NCI-H1436 (cell line): ENCODE measurements at regions not wholly inside any gene's neighbourhood (a gene's known extent, or its start where the extent isn't known, plus 50 kb on each side); places are given as distances from the start of the nearest gene placed in this dataset.

Source experiments
- DNase-seq: peaks from one replicate; lab custom pipeline; 2025; lab: John Stamatoyannopoulos, UW

- DNase-seq = no peak
These were observed 645.1 kb downstream of the ADGRL2 start for GRCh38 chr1:82445827-82446226.

DNA sequence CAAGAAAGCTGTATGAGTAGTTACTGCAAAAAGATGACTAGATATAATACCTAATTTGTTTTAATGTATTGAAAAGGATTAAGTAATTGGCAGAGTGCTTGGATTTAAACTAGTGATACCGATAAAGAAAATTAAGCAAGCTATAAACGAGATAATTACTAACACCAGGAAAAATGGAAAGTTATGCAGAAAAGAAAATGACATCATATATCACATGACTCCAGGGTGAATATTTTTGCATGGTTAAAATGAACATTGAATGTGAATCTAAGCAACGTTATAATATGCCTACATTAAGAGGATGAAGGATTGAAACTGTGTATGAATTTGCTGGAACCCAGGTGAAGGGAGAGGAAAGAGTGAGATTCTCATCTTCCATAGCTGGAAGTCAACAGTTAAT, 644.4 kb downstream of the ADGRL2 start:
- DNase-seq = no peak

DNA sequence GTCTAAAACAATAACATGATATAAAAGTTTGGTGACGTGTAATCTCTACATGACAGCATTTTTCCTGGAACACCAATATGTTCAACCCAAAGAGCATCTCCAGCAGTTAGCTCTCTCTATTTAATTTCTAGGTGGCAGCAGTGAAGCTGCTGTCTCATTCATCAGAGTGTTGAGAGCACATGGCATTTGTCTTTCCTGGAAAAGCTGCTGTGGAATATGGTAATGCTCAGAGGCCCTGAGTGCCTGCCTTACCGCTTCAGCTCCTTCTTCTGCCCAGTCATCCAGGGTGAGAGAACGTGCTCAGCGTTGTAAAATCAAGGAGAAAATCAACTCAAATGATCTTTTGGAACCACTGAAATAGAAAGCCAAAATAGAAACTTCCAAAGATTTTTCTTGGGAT, 640.7 kb downstream of the ADGRL2 start:
- DNase-seq = no peak

- DNase-seq = no peak
These were observed 622.6 kb downstream of the ADGRL2 start for GRCh38 chr1:82423174-82423815.

- no peak for DNase-seq
These were observed 621.0 kb downstream of the ADGRL2 start for GRCh38 chr1:82421782-82422181.

DNA sequence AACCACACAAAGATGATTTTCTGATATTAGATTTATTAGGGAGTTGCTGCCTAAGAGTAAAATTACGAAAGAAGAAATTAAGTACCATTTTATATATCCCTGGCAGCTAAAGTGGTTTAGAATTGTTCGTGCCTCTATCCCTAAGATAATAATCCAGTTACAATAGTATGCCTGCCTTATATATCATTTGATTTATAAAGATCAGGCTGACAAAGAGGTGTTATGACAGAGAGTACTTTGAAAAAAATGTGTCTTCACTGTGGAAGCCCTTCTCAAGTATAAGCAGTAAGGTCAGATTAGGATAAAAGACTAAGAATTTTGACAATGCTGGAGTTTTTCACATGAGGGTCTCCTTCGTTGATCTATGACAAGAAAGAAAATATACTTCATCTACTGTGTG, 619.9 kb downstream of the ADGRL2 start:
- DNase-seq = no peak

- no peak for DNase-seq
These were observed 610.9 kb downstream of the ADGRL2 start for GRCh38 chr1:82411605-82412004.

DNA sequence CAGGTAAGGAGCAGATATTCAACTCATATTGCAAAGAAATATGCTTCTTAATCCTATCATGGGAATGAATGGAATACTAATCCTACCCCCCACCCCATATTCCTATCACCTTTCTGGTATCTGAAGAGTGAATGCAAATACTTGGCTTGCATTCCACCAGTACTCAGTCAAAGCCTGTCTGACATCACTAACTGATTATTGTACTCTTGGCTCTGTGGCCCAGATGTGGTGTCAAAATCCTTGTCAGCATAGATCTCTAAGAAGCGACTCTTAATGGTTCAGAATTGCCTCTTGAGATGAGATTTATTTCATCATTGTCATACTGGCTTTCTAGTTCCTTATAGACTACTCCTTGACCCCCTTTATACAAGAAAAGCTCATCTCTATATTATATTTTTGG, 604.6 kb downstream of the ADGRL2 start:
- no peak for DNase-seq

- no peak for DNase-seq
These were observed 600.4 kb downstream of the ADGRL2 start for GRCh38 chr1:82401116-82401515.

DNA sequence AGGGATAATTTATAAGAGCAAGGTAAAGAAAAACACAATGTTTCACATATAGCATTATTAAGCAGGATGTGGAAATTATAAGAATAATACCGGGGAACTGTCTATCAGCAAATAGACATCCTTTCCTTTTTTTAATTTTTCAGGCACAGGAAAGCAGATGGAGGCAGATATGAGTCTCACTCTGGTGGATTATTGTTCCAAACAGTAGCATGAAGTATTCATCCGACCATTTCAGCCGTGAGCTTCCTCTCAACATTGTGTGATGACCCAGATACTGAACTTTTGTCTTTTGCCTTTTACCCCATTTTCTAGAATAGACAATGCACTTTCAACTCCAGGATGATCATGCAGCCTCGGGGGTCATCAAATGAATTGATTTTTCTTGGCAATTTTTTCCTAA, 599.8 kb downstream of the ADGRL2 start:
- DNase-seq = no peak

DNA sequence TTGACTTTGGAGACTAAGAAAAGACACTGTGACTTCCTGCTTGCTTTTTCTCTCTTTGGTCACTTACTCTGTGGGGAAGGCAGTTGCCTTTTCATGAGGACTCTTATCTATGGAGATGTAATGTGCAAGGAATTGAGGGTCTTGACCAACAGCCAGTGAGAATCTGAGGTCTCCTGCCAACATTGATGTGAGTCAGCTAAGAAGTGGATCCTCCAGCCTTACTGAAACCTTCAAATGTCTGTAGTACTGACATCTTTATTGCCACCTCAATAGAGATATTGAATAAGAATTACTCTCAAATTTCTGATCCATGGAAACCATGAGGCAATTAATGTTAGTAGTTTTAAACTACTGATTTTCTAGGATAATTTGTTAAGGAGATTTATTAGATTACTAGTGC, 598.4 kb downstream of the ADGRL2 start:
- DNase-seq = no peak

- no peak for DNase-seq
These were observed 597.6 kb downstream of the ADGRL2 start for GRCh38 chr1:82398357-82398756.

GRCh38 chr1:82395440-82395839, 594.7 kb downstream of the ADGRL2 start:
- DNase-seq = no peak

- DNase-seq = no peak
These were observed 592.2 kb downstream of the ADGRL2 start for GRCh38 chr1:82392946-82393345.

GRCh38 chr1:82392513-82392912, 591.8 kb downstream of the ADGRL2 start:
- DNase-seq = no peak

DNA sequence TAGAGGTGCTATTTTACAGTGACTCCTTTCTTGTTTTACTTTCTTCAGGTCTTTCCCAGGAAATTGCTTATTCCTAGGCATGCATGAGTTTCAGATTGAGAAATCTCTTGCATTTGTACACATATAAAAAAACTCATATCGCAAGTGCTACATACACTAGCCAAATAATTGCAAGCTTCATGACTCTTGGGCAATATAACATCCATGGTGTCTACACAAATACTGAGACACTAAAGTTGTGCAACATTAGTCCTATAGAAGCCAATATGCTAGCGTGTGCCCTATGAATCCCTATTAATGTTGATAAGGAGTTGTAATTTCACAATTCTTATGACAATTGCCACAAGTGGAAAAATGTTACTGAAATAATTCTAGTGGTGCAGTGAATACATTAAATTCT, 591.0 kb downstream of the ADGRL2 start:
- DNase-seq = no peak

DNA sequence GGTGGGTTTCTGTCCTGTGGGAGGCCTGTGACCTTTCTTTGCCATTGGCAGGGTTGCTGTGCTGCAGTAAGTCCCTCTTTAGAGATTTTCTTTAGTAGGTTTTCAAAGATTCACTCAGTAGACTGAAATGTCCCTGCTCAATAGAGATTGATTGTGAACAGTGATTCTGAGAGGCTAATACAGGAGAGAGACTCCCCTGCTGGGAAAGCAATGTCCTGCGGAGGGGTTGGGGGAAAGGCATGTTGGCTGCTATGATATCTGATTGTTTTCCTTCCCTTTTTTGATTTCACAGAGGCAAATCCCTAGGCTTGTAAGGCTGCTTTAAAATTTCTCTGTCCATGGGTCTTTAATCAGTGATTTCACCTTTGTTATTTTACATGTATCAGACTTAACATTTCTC, 589.9 kb downstream of the ADGRL2 start:
- no peak for DNase-seq

DNA sequence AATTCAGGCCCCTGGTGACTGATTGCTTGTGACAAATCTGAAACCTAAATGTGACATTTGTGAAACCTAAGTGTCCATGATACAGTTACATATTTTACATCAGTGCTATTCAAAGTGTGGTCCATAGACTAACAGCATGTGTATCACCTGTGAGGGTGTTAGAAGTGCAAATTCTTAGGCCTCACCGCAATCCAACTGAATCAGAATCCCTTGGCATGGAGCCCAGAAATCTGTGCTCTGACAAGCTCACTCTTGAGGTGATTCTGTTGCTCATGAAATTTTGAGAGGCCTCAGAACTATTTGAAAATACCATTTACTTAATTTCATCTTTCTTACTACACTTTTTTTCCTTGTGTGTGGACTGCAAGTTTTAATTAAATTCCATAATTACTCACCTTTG, 587.9 kb downstream of the ADGRL2 start:
- peak; percentile 57 for DNase-seq

DNA sequence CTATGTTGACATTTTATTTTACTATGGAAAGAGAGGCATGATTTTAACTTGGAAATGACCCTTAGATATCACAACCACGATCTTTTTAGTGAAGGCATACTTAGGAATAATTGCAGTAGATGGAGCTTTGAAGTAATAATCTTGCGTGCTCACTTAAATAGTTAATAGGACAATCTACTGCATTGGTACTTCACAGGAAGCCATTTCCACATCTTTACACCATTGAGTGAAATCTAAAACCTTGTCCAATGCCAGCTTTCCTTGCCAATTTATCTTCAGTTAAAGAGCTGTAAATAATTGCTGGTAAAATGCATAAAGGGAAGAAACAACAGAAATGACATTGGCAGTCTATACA, 586.3 kb downstream of the ADGRL2 start:
- DNase-seq = peak; percentile 71

- DNase-seq = peak; percentile 71
These were observed 585.8 kb downstream of the ADGRL2 start for GRCh38 chr1:82386365-82387011.

DNA sequence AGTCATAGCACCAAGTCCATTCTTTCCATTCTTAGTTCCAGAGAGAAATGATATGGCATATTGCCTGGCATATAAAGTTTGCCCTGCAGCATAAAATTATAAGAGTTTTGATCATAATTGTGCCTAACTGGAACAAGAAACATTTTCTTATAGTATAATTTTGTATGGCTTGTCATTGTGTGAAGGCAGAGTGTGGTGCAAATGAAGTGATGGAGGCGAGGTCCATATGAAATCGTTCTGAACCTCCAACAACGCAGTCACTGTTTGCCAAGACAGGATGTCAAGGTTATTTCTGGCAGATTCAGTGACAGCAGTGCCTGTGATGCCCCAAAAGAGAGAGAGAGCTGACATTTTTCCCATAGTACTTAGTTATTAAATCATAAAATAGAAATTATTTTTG, 584.0 kb downstream of the ADGRL2 start:
- DNase-seq = no peak

DNA sequence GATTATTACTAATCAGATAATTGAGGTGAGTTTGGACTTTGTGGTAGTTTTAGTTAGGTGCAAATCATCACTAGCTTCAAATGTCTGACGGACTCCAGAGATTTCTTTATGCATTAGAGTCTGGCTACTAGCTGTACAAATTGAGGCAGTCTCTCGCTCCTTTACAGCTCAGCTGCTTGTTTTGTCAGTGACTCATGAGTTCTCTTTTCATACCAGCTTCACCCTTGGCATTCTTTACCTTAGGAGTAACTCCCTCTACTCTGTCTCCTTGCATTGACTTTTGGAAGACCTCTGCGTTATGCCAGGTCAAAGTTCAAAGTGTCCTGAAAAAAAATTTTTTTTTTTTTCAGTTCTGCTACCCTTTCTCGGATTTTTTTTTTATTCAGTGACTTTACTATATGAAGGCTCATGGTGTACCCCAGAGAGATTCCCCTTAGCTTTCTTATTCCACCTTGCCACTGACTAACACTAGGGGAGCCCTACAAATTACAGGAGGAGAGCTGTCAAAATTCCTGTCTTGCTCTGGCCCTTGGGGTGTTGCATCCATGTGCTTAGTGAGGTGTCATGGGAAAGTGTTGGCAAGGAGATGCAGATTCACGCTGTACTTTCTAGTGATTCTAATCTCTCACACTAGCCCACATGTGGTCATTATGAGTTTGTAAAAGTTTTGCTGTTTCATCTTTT, 576.6 kb downstream of the ADGRL2 start:
- no peak for DNase-seq

- DNase-seq = no peak
These were observed 573.0 kb downstream of the ADGRL2 start for GRCh38 chr1:82373710-82374109.
